ENCODE measurements at regions not wholly inside any gene's neighbourhood (a gene's known extent, or its start where the extent isn't known, plus 50 kb on each side); places are given as distances from the start of the nearest gene placed in this dataset.

- no peak for TF ChIP-seq CTCF (IDR thresholded peaks at IDR 0.05; ENCODE audit: low read depth, low read length)
- TF ChIP-seq POLR2A (IDR thresholded peaks at IDR 0.05; ENCODE audit: extremely low read depth, insufficient read length), result no peak
Measured at GRCh38 chr3:18526667-18527066, 101.5 kb upstream of the SATB1 start.

Measured in NB4 (cell line).